HCT116 (cell line): ENCODE measurements at regions not wholly inside any gene's neighbourhood (a gene's known extent, or its start where the extent isn't known, plus 50 kb on each side); places are given as distances from the start of the nearest gene placed in this dataset.

Source experiments
- CTCF ChIP-seq, 3 experiments: fragments of 200-600 bp in 1 of 3; sonication (generic) in 1 of 3; IDR thresholded peaks in 2 of 3; conservative IDR thresholded peaks in 1 of 3; 2 replicates each; pipeline ENCODE4 v1.5.1; 2012 to 2017; ENCODE audit warnings: low read depth in 2 of 3, low read length in 2 of 3, antibody characterized with exemption in 1 of 3, borderline replicate concordance in 1 of 3, control low read depth in 1 of 3, mild to moderate bottlenecking in 1 of 3, mixed read lengths in 1 of 3, mixed run types in 1 of 3, moderate library complexity in 1 of 3; ENCODE audit not compliant: insufficient read depth in 1 of 3
- JUND ChIP-seq: IDR thresholded peaks from 2 replicates; pipeline ENCODE4 v1.6.1; 2012
- POLR2A ChIP-seq: IDR thresholded peaks from 2 replicates; pipeline ENCODE4 v1.7.0; 2011; ENCODE audit warnings: borderline replicate concordance; ENCODE audit not compliant: insufficient read depth, insufficient read length; ENCODE audit errors: extremely low read depth
- POLR2AphosphoS5 ChIP-seq: IDR thresholded peaks from 2 replicates; pipeline ENCODE4 v1.6.1; 2011; ENCODE audit warnings: mild to moderate bottlenecking, low read depth, low read length, moderate library complexity
- REST ChIP-seq: IDR thresholded peaks from 2 replicates; pipeline ENCODE4 v1.6.1; 2012; ENCODE audit warnings: low read depth
- ZBTB33 ChIP-seq: IDR thresholded peaks from 2 replicates; pipeline ENCODE4 v1.6.1; 2011; ENCODE audit warnings: mild to moderate bottlenecking, low read length, moderate library complexity; ENCODE audit not compliant: insufficient replicate concordance; ENCODE audit errors: extremely low read depth

- TF ChIP-seq CTCF (IDR thresholded peaks at IDR 0.05 in 2 of 3, conservative IDR thresholded peaks at IDR 0.05 in 1 of 3; ENCODE audit: borderline replicate concordance in 1 of 3, insufficient read depth in 1 of 3, low read depth in 2 of 3, low read length in 2 of 3) = peak in 2 of 3 experiments; percentile 6 to 21; a peak in 1 of 6 replicates
- no peak for TF ChIP-seq JUND
- no peak for TF ChIP-seq POLR2AphosphoS5
- TF ChIP-seq REST = no peak
- no peak for TF ChIP-seq ZBTB33
- no peak for TF ChIP-seq POLR2A
These were observed 97.6 kb downstream of the NUDT12 start for GRCh38 chr5:103464835-103465484.
